ENCODE measurements at regions not wholly inside any gene's neighbourhood (a gene's known extent, or its start where the extent isn't known, plus 50 kb on each side); places are given as distances from the start of the nearest gene placed in this dataset.

- in situ Hi-C loops (cut with HindIII; ENCODE audit: low pct_unique_long_range_greater_than_20kb, low sequenced_read_pairs): no loop called here
- no peak for DNase-seq (ENCODE audit: low read depth, low spot score)
Observed at GRCh38 chr22:34858066-34858465, 207.9 kb upstream of the ISX start.

GRCh38 chr22:34861787-34862186 is 204.2 kb upstream of the ISX start:
- DNase-seq (ENCODE audit: low read depth, low spot score): no peak
- in situ Hi-C loops (cut with HindIII; ENCODE audit: low pct_unique_long_range_greater_than_20kb, low sequenced_read_pairs): no loop called here

GRCh38 chr22:34866081-34866480 is 199.9 kb upstream of the ISX start:
- in situ Hi-C loops (cut with HindIII; ENCODE audit: low pct_unique_long_range_greater_than_20kb, low sequenced_read_pairs): no loop called here
- no peak for DNase-seq (ENCODE audit: low read depth, low spot score)

GRCh38 chr22:34866495-34867131 is 199.3 kb upstream of the ISX start:
- in situ Hi-C loops (cut with HindIII; ENCODE audit: low pct_unique_long_range_greater_than_20kb, low sequenced_read_pairs): no loop called here
- DNase-seq (ENCODE audit: low read depth, low spot score): no peak

- no peak for DNase-seq (ENCODE audit: low read depth, low spot score)
- in situ Hi-C loops (cut with HindIII; ENCODE audit: low pct_unique_long_range_greater_than_20kb, low sequenced_read_pairs): no loop called here
Observed at GRCh38 chr22:34877506-34877905, 188.5 kb upstream of the ISX start.

- DNase-seq (ENCODE audit: low read depth, low spot score): no peak
Observed at GRCh38 chr22:34878171-34878570, 187.8 kb upstream of the ISX start.

GRCh38 chr22:34879001-34879400 is 187.0 kb upstream of the ISX start:
- in situ Hi-C loops (cut with HindIII; ENCODE audit: low pct_unique_long_range_greater_than_20kb, low sequenced_read_pairs): no loop called here
- DNase-seq (ENCODE audit: low read depth, low spot score): no peak

More at GRCh38 chr22:34878171-34878570, 187.8 kb upstream of the ISX start:
- in situ Hi-C loops (cut with HindIII; ENCODE audit: low pct_unique_long_range_greater_than_20kb, low sequenced_read_pairs): no loop called here

GRCh38 chr22:34880662-34881061 is 185.3 kb upstream of the ISX start:
- DNase-seq (ENCODE audit: low read depth, low spot score): no peak

GRCh38 chr22:34881453-34881852 is 184.5 kb upstream of the ISX start:
- DNase-seq (ENCODE audit: low read depth, low spot score): no peak
- in situ Hi-C loops (cut with HindIII; ENCODE audit: low pct_unique_long_range_greater_than_20kb, low sequenced_read_pairs): no loop called here

More at GRCh38 chr22:34880662-34881061, 185.3 kb upstream of the ISX start:
- in situ Hi-C loops (cut with HindIII; ENCODE audit: low pct_unique_long_range_greater_than_20kb, low sequenced_read_pairs): no loop called here

- DNase-seq (ENCODE audit: low read depth, low spot score): no peak
- in situ Hi-C loops (cut with HindIII; ENCODE audit: low pct_unique_long_range_greater_than_20kb, low sequenced_read_pairs): no loop called here
Observed at GRCh38 chr22:34885852-34886251, 180.1 kb upstream of the ISX start.

GRCh38 chr22:34886391-34886790 is 179.6 kb upstream of the ISX start:
- DNase-seq (ENCODE audit: low read depth, low spot score): no peak
- in situ Hi-C loops (cut with HindIII; ENCODE audit: low pct_unique_long_range_greater_than_20kb, low sequenced_read_pairs): no loop called here

- in situ Hi-C loops (cut with HindIII; ENCODE audit: low pct_unique_long_range_greater_than_20kb, low sequenced_read_pairs): no loop called here
- no peak for DNase-seq (ENCODE audit: low read depth, low spot score)
Observed at GRCh38 chr22:34886812-34887211, 179.1 kb upstream of the ISX start.

- no peak for DNase-seq (ENCODE audit: low read depth, low spot score)
- in situ Hi-C loops (cut with HindIII; ENCODE audit: low pct_unique_long_range_greater_than_20kb, low sequenced_read_pairs): no loop called here
Observed at GRCh38 chr22:34897126-34897525, 168.8 kb upstream of the ISX start.

- no peak for DNase-seq (ENCODE audit: low read depth, low spot score)
- in situ Hi-C loops (cut with HindIII; ENCODE audit: low pct_unique_long_range_greater_than_20kb, low sequenced_read_pairs): no loop called here
Observed at GRCh38 chr22:34902335-34902734, 163.6 kb upstream of the ISX start.

- no peak for DNase-seq (ENCODE audit: low read depth, low spot score)
- in situ Hi-C loops (cut with HindIII; ENCODE audit: low pct_unique_long_range_greater_than_20kb, low sequenced_read_pairs): no loop called here
Observed at GRCh38 chr22:34903416-34903815, 162.5 kb upstream of the ISX start.

- in situ Hi-C loops (cut with HindIII; ENCODE audit: low pct_unique_long_range_greater_than_20kb, low sequenced_read_pairs): no loop called here
- no peak for DNase-seq (ENCODE audit: low read depth, low spot score)
Observed at GRCh38 chr22:34904486-34904885, 161.5 kb upstream of the ISX start.

- no peak for DNase-seq (ENCODE audit: low read depth, low spot score)
- in situ Hi-C loops (cut with HindIII; ENCODE audit: low pct_unique_long_range_greater_than_20kb, low sequenced_read_pairs): no loop called here
Observed at GRCh38 chr22:34913826-34914225, 152.1 kb upstream of the ISX start.

GRCh38 chr22:34914846-34915245 is 151.1 kb upstream of the ISX start:
- DNase-seq (ENCODE audit: low read depth, low spot score): no peak
- in situ Hi-C loops (cut with HindIII; ENCODE audit: low pct_unique_long_range_greater_than_20kb, low sequenced_read_pairs): no loop called here

GRCh38 chr22:34917239-34917638 is 148.7 kb upstream of the ISX start:
- DNase-seq (ENCODE audit: low read depth, low spot score): no peak

GRCh38 chr22:34931026-34931425 is 134.9 kb upstream of the ISX start:
- DNase-seq (ENCODE audit: low read depth, low spot score): no peak
- in situ Hi-C loops (cut with HindIII; ENCODE audit: low pct_unique_long_range_greater_than_20kb, low sequenced_read_pairs): no loop called here

More at GRCh38 chr22:34917239-34917638, 148.7 kb upstream of the ISX start:
- in situ Hi-C loops (cut with HindIII; ENCODE audit: low pct_unique_long_range_greater_than_20kb, low sequenced_read_pairs): no loop called here
